HUES6 (cell line): ENCODE measurements at regions not wholly inside any gene's neighbourhood (a gene's known extent, or its start where the extent isn't known, plus 50 kb on each side); places are given as distances from the start of the nearest gene placed in this dataset.

Source experiments
- H3K27ac ChIP-seq: 2 replicates; pipeline ENCODE4 v1.7.0; 2013; ENCODE audit warnings: low read depth, mild to moderate bottlenecking, low read length, inconsistent platforms
- H3K27me3 ChIP-seq: 2 replicates; pipeline ENCODE4 v1.6.1; 2013; ENCODE audit warnings: low read length; ENCODE audit not compliant: control insufficient read depth, insufficient read depth
- H3K36me3 ChIP-seq: 2 replicates; pipeline ENCODE4 v1.6.1; 2013; ENCODE audit warnings: low read length; ENCODE audit not compliant: control insufficient read depth, insufficient read depth
- H3K4me1 ChIP-seq: 2 replicates; pipeline ENCODE4 v1.6.1; 2013; ENCODE audit warnings: low read length; ENCODE audit not compliant: control insufficient read depth, insufficient read depth
- H3K4me3 ChIP-seq: 2 replicates; pipeline ENCODE4 v1.5.1; 2013; ENCODE audit warnings: low read depth, low read length
- H3K9ac ChIP-seq: one replicate; pipeline ENCODE4 v1.6.1; 2013; ENCODE audit warnings: mild to moderate bottlenecking, low read length
- H3K9me3 ChIP-seq: 2 replicates; pipeline ENCODE4 v1.6.1; 2013; ENCODE audit warnings: low read depth, low read length; ENCODE audit not compliant: control insufficient read depth, insufficient read depth

- Histone ChIP-seq H3K4me3 (no peak overlapping the region), H3K9ac (no peak overlapping the region), H3K36me3 (no peaks in the 10 kb centered on the region), H3K27me3 (no peaks in the 10 kb centered on the region), H3K27ac (no peak overlapping the region), H3K9me3 (no peaks in the 10 kb centered on the region), H3K4me1 (no peaks in the 10 kb centered on the region; the same call in 1 of the 2 replicates)
These were observed 78.7 kb upstream of the CXCL12 start for GRCh38 chr10:44463511-44464121.

- Histone ChIP-seq H3K4me1 (no peaks in the 10 kb centered on the region; the same call in 1 of the 2 replicates), H3K27me3 (no peaks in the 10 kb centered on the region), H3K4me3 (no peak overlapping the region), H3K9ac (no peak overlapping the region), H3K9me3 (no peaks in the 10 kb centered on the region), H3K36me3 (no peaks in the 10 kb centered on the region), H3K27ac (no peak overlapping the region)
These were observed 79.6 kb upstream of the CXCL12 start for GRCh38 chr10:44464503-44464902.

GRCh38 chr10:44465401-44466115, 80.7 kb upstream of the CXCL12 start:
- Histone ChIP-seq H3K4me1 (no peaks in the 10 kb centered on the region; the same call in 1 of the 2 replicates), H3K36me3 (no peaks in the 10 kb centered on the region), H3K27me3 (no peaks in the 10 kb centered on the region), H3K9ac (no peak overlapping the region), H3K4me3 (no peak overlapping the region), H3K9me3 (no peaks in the 10 kb centered on the region), H3K27ac (no peak overlapping the region)

- Histone ChIP-seq H3K27ac (no peak overlapping the region), H3K36me3 (no peaks in the 10 kb centered on the region), H3K27me3 (no peaks in the 10 kb centered on the region), H3K9ac (no peak overlapping the region), H3K9me3 (no peaks in the 10 kb centered on the region), H3K4me1 (no peaks in the 10 kb centered on the region; the same call in 1 of the 2 replicates), H3K4me3 (no peak overlapping the region)
These were observed 81.3 kb upstream of the CXCL12 start for GRCh38 chr10:44466236-44466635.

GRCh38 chr10:44467090-44467489, 82.2 kb upstream of the CXCL12 start:
- no peaks in the 10 kb centered on the region; the same call in 1 of the 2 replicates for H3K4me1 ChIP-seq
- no peak overlapping the region for H3K4me3 ChIP-seq
- H3K36me3 ChIP-seq: no peaks in the 10 kb centered on the region

GRCh38 chr10:44467900-44468299, 83.0 kb upstream of the CXCL12 start:
- Histone ChIP-seq H3K9me3 (no peaks in the 10 kb centered on the region), H3K4me1 (no peaks in the 10 kb centered on the region; the same call in 1 of the 2 replicates), H3K4me3 (no peak overlapping the region), H3K27ac (no peak overlapping the region), H3K27me3 (no peaks in the 10 kb centered on the region), H3K9ac (no peak overlapping the region), H3K36me3 (no peaks in the 10 kb centered on the region)

More at GRCh38 chr10:44467090-44467489, 82.2 kb upstream of the CXCL12 start:
- no peaks in the 10 kb centered on the region for H3K9me3 ChIP-seq
- H3K27me3 ChIP-seq: no peaks in the 10 kb centered on the region
- no peak overlapping the region for H3K27ac ChIP-seq
- H3K9ac ChIP-seq: no peak overlapping the region

- no peaks in the 10 kb centered on the region for H3K36me3 ChIP-seq
- H3K27me3 ChIP-seq: no peaks in the 10 kb centered on the region
- H3K27ac ChIP-seq: no peak overlapping the region
- H3K9me3 ChIP-seq: no peaks in the 10 kb centered on the region
- no peaks in the 10 kb centered on the region; the same call in 1 of the 2 replicates for H3K4me1 ChIP-seq
- no peak overlapping the region for H3K4me3 ChIP-seq
- H3K9ac ChIP-seq: no peak overlapping the region
These were observed 83.6 kb upstream of the CXCL12 start for GRCh38 chr10:44468525-44468924.

GRCh38 chr10:44468965-44469364, 84.1 kb upstream of the CXCL12 start:
- no peaks in the 10 kb centered on the region for H3K36me3 ChIP-seq
- H3K9me3 ChIP-seq: no peaks in the 10 kb centered on the region
- H3K9ac ChIP-seq: no peak overlapping the region
- no peaks in the 10 kb centered on the region for H3K27me3 ChIP-seq
- H3K4me3 ChIP-seq: no peak overlapping the region
- H3K27ac ChIP-seq: no peak overlapping the region
- no peaks in the 10 kb centered on the region; the same call in 1 of the 2 replicates for H3K4me1 ChIP-seq

- no peak overlapping the region for H3K4me3 ChIP-seq
- H3K9me3 ChIP-seq: no peaks in the 10 kb centered on the region
- H3K27ac ChIP-seq: no peak overlapping the region
- no peak overlapping the region for H3K9ac ChIP-seq
- no peaks in the 10 kb centered on the region for H3K36me3 ChIP-seq
- no peaks in the 10 kb centered on the region; the same call in 1 of the 2 replicates for H3K4me1 ChIP-seq
- no peaks in the 10 kb centered on the region for H3K27me3 ChIP-seq
These were observed 85.9 kb upstream of the CXCL12 start for GRCh38 chr10:44470784-44471183.

- H3K9ac ChIP-seq: no peak overlapping the region
- H3K9me3 ChIP-seq: no peaks in the 10 kb centered on the region
- no peak overlapping the region for H3K27ac ChIP-seq
- H3K4me3 ChIP-seq: no peak overlapping the region
- no peaks in the 10 kb centered on the region for H3K27me3 ChIP-seq
- H3K4me1 ChIP-seq: no peaks in the 10 kb centered on the region; the same call in 1 of the 2 replicates
- H3K36me3 ChIP-seq: no peaks in the 10 kb centered on the region
These were observed 86.5 kb upstream of the CXCL12 start for GRCh38 chr10:44471410-44471809.

GRCh38 chr10:44473146-44473545, 88.2 kb upstream of the CXCL12 start:
- Histone ChIP-seq H3K27me3 (no peaks in the 10 kb centered on the region), H3K9ac (no peak overlapping the region), H3K9me3 (no peaks in the 10 kb centered on the region), H3K36me3 (no peaks in the 10 kb centered on the region), H3K4me1 (no peaks in the 10 kb centered on the region; the same call in 1 of the 2 replicates), H3K4me3 (no peak overlapping the region), H3K27ac (no peak overlapping the region)
